Panc1 (cell line): ENCODE measurements at regions not wholly inside any gene's neighbourhood (a gene's known extent, or its start where the extent isn't known, plus 50 kb on each side); places are given as distances from the start of the nearest gene placed in this dataset.

ENCODE experiments used
- ATAC-seq: fragments of 200-7000 bp; cut with Tn5 transposase; 2 replicates; pipeline ENCODE4 v1.9.1; 2020; ENCODE audit warnings: mild to moderate bottlenecking, moderate library complexity
- BruUV-seq: library from RNA; stranded (reverse); fragments of 400-500 nt; replicated peaks from 2 replicates; lab custom pipeline; 2021; lab: Mats Ljungman, UMichigan
- CTCF ChIA-PET: fragments of 300-600 bp; sonication (Branson Sonifier 250); formaldehyde crosslinking; loops from one replicate; lab custom pipeline; 2022; ENCODE audit warnings: antibody characterized with exemption; lab: Charles Lee
- POLR2A ChIA-PET: fragments of 300-600 bp; sonication (Branson Sonifier 250); formaldehyde crosslinking; loops from one replicate; lab custom pipeline; 2022; ENCODE audit warnings: antibody characterized with exemption; lab: Charles Lee
- DNase-seq: peaks from one replicate; pipeline ENCODE4 v3.0.0-alpha.2; 2010; ENCODE audit warnings: low read depth, low spot score
- H3K27ac ChIP-seq: 2 replicates; pipeline ENCODE4 v1.5.1; 2011; ENCODE audit warnings: mild to moderate bottlenecking, low read length, inconsistent platforms
- H3K27me3 ChIP-seq: fragments of 200-500 bp; sonication (Bioruptor generic); 2 replicates; pipeline ENCODE4 v1.6.0; 2014; ENCODE audit warnings: low read length, inconsistent platforms; ENCODE audit not compliant: control insufficient read depth, insufficient read depth
- H3K36me3 ChIP-seq: fragments of 200-500 bp; sonication (Bioruptor generic); 2 replicates; pipeline ENCODE4 v1.5.1; 2014; ENCODE audit warnings: inconsistent platforms, mild to moderate bottlenecking, low read length, moderate library complexity; ENCODE audit not compliant: control insufficient read depth, insufficient read depth
- H3K4me1 ChIP-seq: 2 replicates; pipeline ENCODE4 v1.5.1; 2011; ENCODE audit warnings: inconsistent platforms, mild to moderate bottlenecking, low read length, moderate library complexity; ENCODE audit not compliant: control insufficient read depth, insufficient read depth
- H3K4me3 ChIP-seq, 2 experiments: 2 replicates each; pipeline ENCODE4 v1.5.1; 2011 to 2012; ENCODE audit warnings: low read depth in 2 of 2, low read length in 2 of 2, mild to moderate bottlenecking in 2 of 2, inconsistent platforms in 1 of 2, moderate library complexity in 1 of 2
- H3K9me3 ChIP-seq: fragments of 200-500 bp; sonication (Bioruptor generic); 2 replicates; pipeline ENCODE4 v1.5.1; 2014; ENCODE audit warnings: low read depth, mild to moderate bottlenecking, inconsistent platforms, low read length, moderate library complexity; ENCODE audit not compliant: control insufficient read depth, insufficient read depth
- POLR2AphosphoS5 ChIP-seq: IDR thresholded peaks from 2 replicates; pipeline ENCODE4 v1.6.1; 2012; ENCODE audit warnings: mild to moderate bottlenecking, low read depth, low read length, moderate library complexity
- SIN3A ChIP-seq: IDR thresholded peaks from 2 replicates; pipeline ENCODE4 v1.6.1; 2012; ENCODE audit warnings: low read depth, mild to moderate bottlenecking, low read length, moderate library complexity, borderline replicate concordance; ENCODE audit not compliant: insufficient read depth
- TCF7L2 ChIP-seq: IDR thresholded peaks from 2 replicates; pipeline ENCODE4 v1.6.1; 2011; ENCODE audit warnings: mild to moderate bottlenecking, low read depth, low read length, inconsistent platforms
- in situ Hi-C: cut with HindIII; loops from 2 replicates; pipeline ENCODE4 v1.10.0; 2016; ENCODE audit warnings: low sequenced_read_pairs, low pct_unique_long_range_greater_than_20kb
- intact Hi-C: fragments of 100-400 bp; cut with micrococcal nuclease; formaldehyde crosslinking; loops from one replicate; pipeline ENCODE4 v1.10.0; 2022; ENCODE audit not compliant: unreplicated experiment
- TF ChIP-seq, protein P1 (sequence below): fragments of 450-650 bp; IDR thresholded peaks from 2 replicates; pipeline ENCODE4 v1.5.1; 2017; ENCODE audit warnings: mild to moderate bottlenecking
- TF ChIP-seq, protein P2 (sequence below), 2 experiments: IDR thresholded peaks; 2 replicates each; pipeline ENCODE4 v1.6.1; 2011 to 2012; ENCODE audit warnings: low read depth in 2 of 2, control low read depth in 1 of 2, low read length in 1 of 2, mild to moderate bottlenecking in 1 of 2, moderate library complexity in 1 of 2; ENCODE audit not compliant: insufficient read depth in 1 of 2

DNA sequence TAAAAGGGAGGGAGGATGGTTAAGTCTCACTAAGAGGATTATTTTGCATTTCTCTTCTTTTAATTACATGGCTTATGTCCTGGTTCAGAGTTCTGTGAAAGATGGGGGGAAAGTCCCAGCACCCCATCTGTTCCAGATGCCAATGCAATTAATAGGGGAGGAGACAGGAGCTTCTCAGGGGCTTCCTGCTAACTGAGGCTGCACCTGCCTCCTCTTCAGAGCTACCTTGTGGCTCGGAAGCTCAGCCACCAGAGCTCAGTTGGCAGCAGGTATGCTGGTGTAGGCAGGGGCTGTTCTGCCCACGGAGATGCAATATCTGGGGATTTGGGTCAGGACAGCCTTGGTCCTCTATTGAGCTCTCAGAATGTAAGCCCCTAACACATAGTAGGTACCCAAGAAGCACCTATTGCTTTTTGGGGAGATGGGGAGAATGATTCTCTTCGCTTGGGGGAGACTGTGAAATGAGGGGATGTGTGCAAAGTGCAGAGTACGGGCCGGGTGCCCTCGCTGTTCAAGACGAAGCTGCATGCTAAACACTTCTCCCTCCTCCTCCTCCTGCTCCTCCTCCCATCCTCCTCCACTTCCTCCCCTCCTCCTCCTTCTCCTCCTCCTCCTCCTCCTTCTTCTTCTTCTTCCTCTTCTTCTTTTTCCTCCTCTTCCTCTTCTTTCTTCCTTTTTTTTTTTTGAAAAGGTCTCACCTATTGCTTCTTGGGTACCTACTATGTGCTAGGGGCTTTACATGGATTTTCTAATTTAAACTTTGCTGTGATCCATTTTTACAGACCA, 279.0 kb downstream of the PTPRU start:
- CTCF ChIA-PET, result no interaction called here
- ATAC-seq (no peak), DNase-seq (no peak)
- intact Hi-C loops, result loop anchor here (10.0 kb wide), 1 partner anchor 339 kb away; no protein-coding TSS in a partner anchor
- POLR2A ChIA-PET, result no interaction called here
- no TSS peak for BruUV-seq
- no peaks in the 10 kb centered on the region; the same call in 1 of the 2 replicates for H3K4me1 ChIP-seq
- H3K27me3 ChIP-seq, result peaks cover 12% of the 10 kb centered on the region
- H3K36me3 ChIP-seq, result no peaks in the 10 kb centered on the region
- TF ChIP-seq, protein P1, sequence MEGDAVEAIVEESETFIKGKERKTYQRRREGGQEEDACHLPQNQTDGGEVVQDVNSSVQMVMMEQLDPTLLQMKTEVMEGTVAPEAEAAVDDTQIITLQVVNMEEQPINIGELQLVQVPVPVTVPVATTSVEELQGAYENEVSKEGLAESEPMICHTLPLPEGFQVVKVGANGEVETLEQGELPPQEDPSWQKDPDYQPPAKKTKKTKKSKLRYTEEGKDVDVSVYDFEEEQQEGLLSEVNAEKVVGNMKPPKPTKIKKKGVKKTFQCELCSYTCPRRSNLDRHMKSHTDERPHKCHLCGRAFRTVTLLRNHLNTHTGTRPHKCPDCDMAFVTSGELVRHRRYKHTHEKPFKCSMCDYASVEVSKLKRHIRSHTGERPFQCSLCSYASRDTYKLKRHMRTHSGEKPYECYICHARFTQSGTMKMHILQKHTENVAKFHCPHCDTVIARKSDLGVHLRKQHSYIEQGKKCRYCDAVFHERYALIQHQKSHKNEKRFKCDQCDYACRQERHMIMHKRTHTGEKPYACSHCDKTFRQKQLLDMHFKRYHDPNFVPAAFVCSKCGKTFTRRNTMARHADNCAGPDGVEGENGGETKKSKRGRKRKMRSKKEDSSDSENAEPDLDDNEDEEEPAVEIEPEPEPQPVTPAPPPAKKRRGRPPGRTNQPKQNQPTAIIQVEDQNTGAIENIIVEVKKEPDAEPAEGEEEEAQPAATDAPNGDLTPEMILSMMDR, result no peak
- TF ChIP-seq, protein P2, sequence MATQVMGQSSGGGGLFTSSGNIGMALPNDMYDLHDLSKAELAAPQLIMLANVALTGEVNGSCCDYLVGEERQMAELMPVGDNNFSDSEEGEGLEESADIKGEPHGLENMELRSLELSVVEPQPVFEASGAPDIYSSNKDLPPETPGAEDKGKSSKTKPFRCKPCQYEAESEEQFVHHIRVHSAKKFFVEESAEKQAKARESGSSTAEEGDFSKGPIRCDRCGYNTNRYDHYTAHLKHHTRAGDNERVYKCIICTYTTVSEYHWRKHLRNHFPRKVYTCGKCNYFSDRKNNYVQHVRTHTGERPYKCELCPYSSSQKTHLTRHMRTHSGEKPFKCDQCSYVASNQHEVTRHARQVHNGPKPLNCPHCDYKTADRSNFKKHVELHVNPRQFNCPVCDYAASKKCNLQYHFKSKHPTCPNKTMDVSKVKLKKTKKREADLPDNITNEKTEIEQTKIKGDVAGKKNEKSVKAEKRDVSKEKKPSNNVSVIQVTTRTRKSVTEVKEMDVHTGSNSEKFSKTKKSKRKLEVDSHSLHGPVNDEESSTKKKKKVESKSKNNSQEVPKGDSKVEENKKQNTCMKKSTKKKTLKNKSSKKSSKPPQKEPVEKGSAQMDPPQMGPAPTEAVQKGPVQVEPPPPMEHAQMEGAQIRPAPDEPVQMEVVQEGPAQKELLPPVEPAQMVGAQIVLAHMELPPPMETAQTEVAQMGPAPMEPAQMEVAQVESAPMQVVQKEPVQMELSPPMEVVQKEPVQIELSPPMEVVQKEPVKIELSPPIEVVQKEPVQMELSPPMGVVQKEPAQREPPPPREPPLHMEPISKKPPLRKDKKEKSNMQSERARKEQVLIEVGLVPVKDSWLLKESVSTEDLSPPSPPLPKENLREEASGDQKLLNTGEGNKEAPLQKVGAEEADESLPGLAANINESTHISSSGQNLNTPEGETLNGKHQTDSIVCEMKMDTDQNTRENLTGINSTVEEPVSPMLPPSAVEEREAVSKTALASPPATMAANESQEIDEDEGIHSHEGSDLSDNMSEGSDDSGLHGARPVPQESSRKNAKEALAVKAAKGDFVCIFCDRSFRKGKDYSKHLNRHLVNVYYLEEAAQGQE (IDR thresholded peaks at IDR 0.05; ENCODE audit: insufficient read depth in 1 of 2, low read depth in 2 of 2, low read length in 1 of 2), result no peak
- TF ChIP-seq POLR2AphosphoS5, result no peak
- TF ChIP-seq SIN3A, result no peak
- no peak for TF ChIP-seq TCF7L2
- H3K9me3 ChIP-seq, result no peaks in the 10 kb centered on the region
- in situ Hi-C loops, result no loop called here
- no peak overlapping the region for H3K4me3 ChIP-seq
- no peak overlapping the region for H3K27ac ChIP-seq

DNA sequence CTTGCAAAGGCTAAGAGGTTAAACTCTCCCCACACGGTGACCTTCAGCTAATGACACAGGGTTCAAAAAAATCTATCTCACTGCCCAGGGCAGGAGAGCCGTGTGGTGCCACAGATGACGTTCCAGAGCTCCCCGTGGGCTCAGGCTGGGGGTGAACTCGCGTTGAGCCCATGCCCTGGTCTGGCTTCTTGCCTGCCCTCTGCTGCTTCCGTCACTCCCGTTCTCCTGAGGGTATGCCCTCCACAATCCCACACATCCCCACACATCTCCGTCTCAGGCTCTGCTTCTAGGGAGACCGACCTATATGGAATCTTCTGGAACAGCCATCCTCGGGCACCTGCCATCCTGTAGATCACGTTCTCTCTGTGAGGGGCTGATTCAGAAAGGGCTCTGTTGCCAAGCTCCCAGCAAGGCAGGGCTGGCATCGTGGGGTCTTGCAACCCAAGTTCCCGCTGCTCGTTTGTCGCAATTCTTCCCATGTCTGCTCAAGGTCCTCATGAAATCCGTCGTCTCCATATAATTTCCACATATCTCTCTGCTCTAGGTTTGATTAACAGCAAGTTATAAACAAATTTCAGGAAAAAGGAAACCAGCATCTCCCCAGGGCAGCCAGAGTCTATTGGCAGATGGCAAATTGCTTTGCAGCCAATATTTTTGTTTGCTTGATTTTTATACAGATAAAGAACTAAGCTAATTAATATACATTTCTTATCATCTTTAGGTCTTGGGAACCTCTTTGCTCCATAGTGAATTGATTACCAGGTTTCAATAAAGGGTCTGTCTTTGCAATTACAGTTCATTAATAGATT, 278.2 kb downstream of the PTPRU start:
- H3K9me3 ChIP-seq, result no peaks in the 10 kb centered on the region
- intact Hi-C loops (loop anchor here (10.0 kb wide), 1 partner anchor 340 kb away; no protein-coding TSS in a partner anchor), in situ Hi-C loops (no loop called here)
- no peaks in the 10 kb centered on the region for H3K36me3 ChIP-seq
- ChIA-PET POLR2A (no interaction called here), CTCF (no interaction called here)
- peaks cover 12% of the 10 kb centered on the region for H3K27me3 ChIP-seq
- BruUV-seq, result no TSS peak
- H3K4me3 ChIP-seq, result no peak overlapping the region
- TF ChIP-seq POLR2AphosphoS5 (no peak), SIN3A (no peak), TCF7L2 (no peak)
- TF ChIP-seq, protein P1, result no peak
- TF ChIP-seq, protein P2 (IDR thresholded peaks at IDR 0.05; ENCODE audit: insufficient read depth in 1 of 2, low read depth in 2 of 2, low read length in 1 of 2), result no peak
- H3K4me1 ChIP-seq, result no peaks in the 10 kb centered on the region; the same call in 1 of the 2 replicates
- DNase-seq, result no peak
- ATAC-seq, result no peak
- no peak overlapping the region for H3K27ac ChIP-seq
